Endothelial cell of umbilical vein (primary cell): ENCODE measurements at regions not wholly inside any gene's neighbourhood (a gene's known extent, or its start where the extent isn't known, plus 50 kb on each side); places are given as distances from the start of the nearest gene placed in this dataset.
"Not testable (repeated sequence)": the region's sequence is repeated elsewhere in the genome, so short reads cannot be mapped to it uniquely, and the experiment has no call there.

Source experiments
- BruUV-seq: library from RNA; stranded (reverse); fragments of 400-500 nt; replicated peaks from 2 replicates; lab custom pipeline; 2021; lab: Mats Ljungman, UMichigan
- CTCF ChIA-PET: fragments of 300-600, 350-600 bp; sonication (Branson Sonifier 250); formaldehyde crosslinking; loops from one replicate; lab custom pipeline; 2021; ENCODE audit warnings: antibody characterized with exemption, inconsistent platforms; lab: Charles Lee
- POLR2A ChIA-PET: fragments of 300-600, 350-600 bp; sonication (Branson Sonifier 250); formaldehyde crosslinking; loops from one replicate; lab custom pipeline; 2021; ENCODE audit warnings: antibody characterized with exemption, inconsistent platforms; lab: Charles Lee
- DNase-seq: peaks from one replicate; pipeline ENCODE4 v3.0.0-alpha.2; 2011; ENCODE audit warnings: low read depth, low spot score
- FAIRE-seq: peaks from 2 replicates; lab custom pipeline; 2011; peaks lifted over from hg19 to GRCh38; lab: Jason Lieb, UNC
- H2AFZ ChIP-seq: 2 replicates; pipeline ENCODE4 v1.6.0; 2012; ENCODE audit warnings: low read depth, low read length, control low read depth, inconsistent platforms
- H3K27ac ChIP-seq: 2 replicates; pipeline ENCODE4 v1.5.1; 2011; ENCODE audit warnings: low read depth, mild to moderate bottlenecking, control low read depth, low read length, moderate library complexity; ENCODE audit not compliant: insufficient read depth
- H3K27me3 ChIP-seq, 2 experiments: 2 replicates each; pipeline versions ENCODE4 v1.6.0 to v1.6.1; 2011; ENCODE audit warnings: low read length in 2 of 2, mixed read lengths in 1 of 2; ENCODE audit not compliant: control insufficient read depth in 2 of 2, insufficient read depth in 2 of 2
- H3K36me3 ChIP-seq, 2 experiments: 2 replicates in 1 of 2; 3 replicates in 1 of 2; pipeline ENCODE4 v1.5.1; 2011; ENCODE audit warnings: low read length in 2 of 2, mild to moderate bottlenecking in 1 of 2, moderate library complexity in 1 of 2; ENCODE audit not compliant: control insufficient read depth in 2 of 2, insufficient read depth in 2 of 2; ENCODE audit errors: extremely low read depth in 1 of 2
- H3K4me1 ChIP-seq: 3 replicates; pipeline ENCODE4 v1.5.1; 2011; ENCODE audit warnings: mild to moderate bottlenecking, low read length; ENCODE audit not compliant: control insufficient read depth, insufficient read depth; ENCODE audit errors: extremely low read depth
- H3K4me2 ChIP-seq: 2 replicates; pipeline ENCODE4 v1.6.1; 2011; ENCODE audit warnings: low read length, control low read depth, mixed read lengths; ENCODE audit not compliant: insufficient read depth
- H3K4me3 ChIP-seq, 3 experiments: fragments of 200-600 bp in 1 of 3; sonication (generic), shearing (Covaris generic) in 1 of 3; replicated peaks in 1 of 3; 2 replicates each; pipeline ENCODE4 v1.5.1; 2011 to 2016; ENCODE audit warnings: control low read depth in 3 of 3, low read length in 3 of 3, mild to moderate bottlenecking in 2 of 3, inconsistent platforms in 1 of 3, low read depth in 1 of 3, moderate library complexity in 1 of 3; ENCODE audit not compliant: insufficient read depth in 1 of 3
- H3K79me2 ChIP-seq: 2 replicates; pipeline ENCODE4 v1.6.0; 2012; ENCODE audit warnings: low read length, inconsistent platforms; ENCODE audit not compliant: control insufficient read depth, insufficient read depth
- H3K9ac ChIP-seq: replicated peaks from 2 replicates; pipeline ENCODE3; 2011; ENCODE audit warnings: low read length, control low read depth; ENCODE audit not compliant: insufficient read depth; ENCODE audit errors: extremely low read depth
- H3K9me1 ChIP-seq: replicated peaks from 3 replicates; pipeline ENCODE4 v1.6.0; 2011; ENCODE audit warnings: mild to moderate bottlenecking, low read length; ENCODE audit not compliant: control insufficient read depth, insufficient read depth; ENCODE audit errors: extremely low read depth
- H3K9me3 ChIP-seq: replicated peaks from 2 replicates; pipeline ENCODE4 v1.5.1; 2012; ENCODE audit warnings: low read length, inconsistent platforms; ENCODE audit not compliant: control insufficient read depth, insufficient read depth
- H4K20me1 ChIP-seq: replicated peaks from 2 replicates; pipeline ENCODE3; 2011; ENCODE audit warnings: mild to moderate bottlenecking, low read length; ENCODE audit not compliant: control insufficient read depth, insufficient read depth; ENCODE audit errors: extremely low read depth
- CTCF ChIP-seq, 2 donors: IDR thresholded peaks; 1 replicate in 1 of 2; 2 replicates in 1 of 2; pipeline ENCODE4 v1.5.1; 2011; ENCODE audit warnings: low read length in 2 of 2, mild to moderate bottlenecking in 2 of 2, moderate library complexity in 2 of 2, control low read depth in 1 of 2, inconsistent platforms in 1 of 2, low read depth in 1 of 2; ENCODE audit not compliant: insufficient read depth in 1 of 2; ENCODE audit errors: extremely low read depth in 1 of 2
- EZH2 ChIP-seq: IDR thresholded peaks from 2 replicates; pipeline ENCODE4 v1.6.1; 2012; ENCODE audit warnings: borderline replicate concordance, low read depth, mild to moderate bottlenecking, moderate library complexity, low read length, inconsistent platforms; ENCODE audit not compliant: severe bottlenecking
- FOS ChIP-seq: IDR thresholded peaks from 2 replicates; pipeline ENCODE4 v1.6.1; 2011; ENCODE audit warnings: mild to moderate bottlenecking, low read length, moderate library complexity, borderline replicate concordance; ENCODE audit not compliant: insufficient read depth
- GATA2 ChIP-seq: IDR thresholded peaks from 2 replicates; pipeline ENCODE4 v1.7.0; 2011; ENCODE audit warnings: low read depth, mild to moderate bottlenecking, moderate library complexity, mixed read lengths, low read length; ENCODE audit not compliant: insufficient read length, insufficient read depth
- JUN ChIP-seq: IDR thresholded peaks from 2 replicates; pipeline ENCODE4 v1.6.1; 2011; ENCODE audit warnings: borderline replicate concordance, low read depth; ENCODE audit not compliant: insufficient read length, insufficient read depth
- MAX ChIP-seq: IDR thresholded peaks from 2 replicates; pipeline ENCODE4 v1.6.1; 2011; ENCODE audit not compliant: insufficient read depth, insufficient read length
- MYC ChIP-seq: IDR thresholded peaks from one replicate; pipeline ENCODE4 v1.6.1; 2011; ENCODE audit warnings: mild to moderate bottlenecking, low read depth, low read length
- POLR2A ChIP-seq: IDR thresholded peaks from 2 replicates; pipeline ENCODE4 v1.6.1; 2012; ENCODE audit warnings: low read depth, mild to moderate bottlenecking, control low read depth, low read length
- POLR2AphosphoS5 ChIP-seq: IDR thresholded peaks from 2 replicates; pipeline ENCODE4 v1.6.1; 2012; ENCODE audit warnings: low read depth, mild to moderate bottlenecking, control low read depth, low read length, moderate library complexity; ENCODE audit not compliant: insufficient read depth
- dilution Hi-C: fragments of 300-500 bp; cut with MboI; formaldehyde crosslinking; loops from one replicate; pipeline ENCODE4 v1.15.0; 2019; ENCODE audit warnings: low sequenced_read_pairs; ENCODE audit not compliant: extremely low pct_ligation_motif_present
- intact Hi-C: fragments of 100-400 bp; cut with micrococcal nuclease; formaldehyde crosslinking; loops from one replicate; pipeline ENCODE4 v1.10.0; 2022

DNA sequence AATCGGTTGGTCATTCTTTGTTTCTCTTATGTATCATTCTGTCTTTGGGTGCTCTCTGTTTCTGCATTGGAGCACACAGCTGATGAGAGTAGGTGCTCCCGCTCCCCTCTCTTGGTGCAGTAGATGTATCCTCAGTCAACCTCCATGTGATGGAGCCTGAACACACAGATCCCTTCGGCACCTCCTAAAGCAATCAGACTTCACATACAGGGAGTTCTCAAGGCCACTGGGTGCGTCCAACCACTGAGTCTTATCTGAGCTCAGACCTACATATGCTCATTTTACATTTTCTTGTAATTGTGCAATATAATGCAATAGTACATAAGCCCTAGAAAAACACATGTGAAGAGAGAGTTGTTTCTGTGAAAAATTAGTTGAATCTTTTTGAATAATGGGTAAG, 198.1 kb upstream of the ATP10A start:
- H3K4me2 ChIP-seq, result no peak overlapping the region
- no peak overlapping the region for H3K9ac ChIP-seq
- no TSS peak for BruUV-seq
- H2AFZ ChIP-seq, result no peak overlapping the region
- H3K27me3 ChIP-seq, result no peaks in the 10 kb centered on the region
- no peak overlapping the region for H3K27ac ChIP-seq
- dilution Hi-C loops, result no loop called here
- POLR2A ChIA-PET, result no interaction called here
- H3K4me1 ChIP-seq, result no peaks in the 10 kb centered on the region
- no peaks in the 10 kb centered on the region for H4K20me1 ChIP-seq
- no peaks in the 10 kb centered on the region for H3K36me3 ChIP-seq
- DNase-seq (no peak), FAIRE-seq (no peak)
- no peaks in the 10 kb centered on the region for H3K79me2 ChIP-seq
- TF ChIP-seq CTCF (IDR thresholded peaks at IDR 0.05; ENCODE audit: extremely low read depth in 1 of 2, insufficient read depth in 1 of 2, low read depth in 1 of 2, low read length in 2 of 2), result no peak
- no peak for TF ChIP-seq MAX
- TF ChIP-seq POLR2AphosphoS5, result no peak
- TF ChIP-seq POLR2A, result no peak
- TF ChIP-seq FOS, result no peak
- no peak for TF ChIP-seq MYC
- no peak for TF ChIP-seq JUN
- no peak for TF ChIP-seq GATA2
- TF ChIP-seq EZH2, result no peak
- CTCF ChIA-PET, result no interaction called here
- peaks cover 2% of the 10 kb centered on the region for H3K9me3 ChIP-seq
- no peak overlapping the region for H3K4me3 ChIP-seq
- intact Hi-C loops, result no loop called here
- H3K9me1 ChIP-seq, result no peaks in the 10 kb centered on the region

DNA sequence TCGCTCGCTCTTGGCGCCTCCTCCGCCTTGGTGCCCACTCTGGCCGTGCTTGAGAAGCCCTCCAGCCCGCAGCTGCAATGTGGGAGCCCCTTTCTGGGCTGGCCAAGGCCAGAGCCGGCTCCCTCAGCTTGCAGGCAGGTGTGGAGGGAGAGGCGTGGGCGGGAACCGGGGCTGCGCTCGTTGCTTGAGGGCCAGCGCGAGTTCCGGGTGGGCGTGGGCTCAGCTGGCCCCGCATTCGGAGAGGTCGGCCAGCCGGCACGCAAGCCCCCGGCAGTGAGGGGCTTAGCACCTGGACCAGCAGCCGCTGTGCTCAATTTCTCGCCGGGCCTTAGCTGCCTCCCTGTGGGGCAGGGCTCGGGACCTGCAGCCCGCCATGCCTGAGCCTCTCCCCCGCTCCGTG, 193.6 kb upstream of the ATP10A start:
- H3K9me3 ChIP-seq, H3K9ac ChIP-seq, H3K27me3 ChIP-seq, H4K20me1 ChIP-seq, DNase-seq, intact Hi-C loops, CTCF ChIA-PET, H3K4me2 ChIP-seq, H3K27ac ChIP-seq, POLR2A ChIA-PET, BruUV-seq, dilution Hi-C loops, H3K4me1 ChIP-seq, H3K36me3 ChIP-seq, H3K79me2 ChIP-seq, H2AFZ ChIP-seq, FAIRE-seq, H3K9me1 ChIP-seq, H3K4me3 ChIP-seq: not testable (repeated sequence)
